NCI-H2029 (cell line): ENCODE measurements at regions not wholly inside any gene's neighbourhood (a gene's known extent, or its start where the extent isn't known, plus 50 kb on each side); places are given as distances from the start of the nearest gene placed in this dataset.

Source experiments
- DNase-seq: peaks from one replicate; lab custom pipeline; 2025; lab: John Stamatoyannopoulos, UW

DNA sequence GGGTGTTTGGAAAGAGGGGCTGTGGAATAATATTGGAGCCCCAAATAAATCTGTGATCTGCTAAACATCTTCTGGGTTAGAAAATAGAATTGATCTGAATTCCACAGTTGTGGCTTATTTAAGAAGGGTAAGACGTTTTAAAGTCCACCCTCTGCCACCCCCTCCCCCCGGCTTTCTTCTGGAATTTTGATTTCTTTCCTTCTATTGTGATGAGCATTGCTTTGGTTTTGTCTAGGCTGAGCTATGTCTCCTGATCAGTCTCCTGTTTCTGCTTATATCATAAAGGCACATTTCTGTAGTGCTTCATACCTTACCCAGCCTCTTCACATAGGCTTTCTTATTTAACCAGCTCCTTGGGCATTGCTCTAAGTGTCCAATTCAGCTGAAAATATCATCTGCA, 77.3 kb upstream of the SLC38A2 start:
- DNase-seq, result no peak

DNA sequence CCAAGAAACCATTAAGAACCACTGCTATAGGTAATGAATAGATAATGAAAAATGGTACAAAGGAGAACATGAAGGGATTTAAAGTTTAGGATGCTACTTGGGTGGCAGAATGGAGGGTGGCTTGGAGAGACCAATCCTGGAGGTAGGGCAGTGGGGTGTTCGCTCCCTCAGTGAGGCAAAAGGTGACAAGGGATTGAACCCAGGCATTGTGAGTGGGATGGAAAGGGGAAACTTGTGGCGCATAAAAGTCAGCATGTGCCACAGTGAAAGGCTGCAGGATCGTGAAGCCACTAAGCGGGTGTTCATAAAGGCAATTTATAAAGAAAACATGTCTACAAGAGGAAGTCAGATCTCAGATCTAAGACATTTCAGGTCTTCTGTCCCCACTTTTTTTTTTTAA, 76.7 kb upstream of the SLC38A2 start:
- no peak for DNase-seq

DNA sequence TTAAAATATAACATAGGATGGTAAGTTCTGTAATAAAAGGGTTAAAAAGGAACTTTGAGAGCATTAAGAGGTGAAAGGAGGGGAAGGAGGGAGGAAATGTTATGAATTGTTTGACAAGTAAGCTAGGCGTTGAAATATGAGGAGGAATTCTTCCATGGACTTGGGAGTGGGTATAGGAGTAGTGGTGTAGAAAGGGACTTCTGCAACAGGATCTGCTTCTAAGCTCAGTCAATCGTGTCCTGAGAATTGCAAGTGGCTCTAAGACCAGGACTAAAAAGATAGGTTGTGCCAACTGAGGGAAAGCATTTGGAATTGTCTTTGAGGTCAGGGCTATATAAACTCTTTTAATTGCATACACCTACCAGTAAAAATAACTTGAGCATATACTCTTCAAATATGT, 74.1 kb upstream of the SLC38A2 start:
- DNase-seq, result no peak

DNA sequence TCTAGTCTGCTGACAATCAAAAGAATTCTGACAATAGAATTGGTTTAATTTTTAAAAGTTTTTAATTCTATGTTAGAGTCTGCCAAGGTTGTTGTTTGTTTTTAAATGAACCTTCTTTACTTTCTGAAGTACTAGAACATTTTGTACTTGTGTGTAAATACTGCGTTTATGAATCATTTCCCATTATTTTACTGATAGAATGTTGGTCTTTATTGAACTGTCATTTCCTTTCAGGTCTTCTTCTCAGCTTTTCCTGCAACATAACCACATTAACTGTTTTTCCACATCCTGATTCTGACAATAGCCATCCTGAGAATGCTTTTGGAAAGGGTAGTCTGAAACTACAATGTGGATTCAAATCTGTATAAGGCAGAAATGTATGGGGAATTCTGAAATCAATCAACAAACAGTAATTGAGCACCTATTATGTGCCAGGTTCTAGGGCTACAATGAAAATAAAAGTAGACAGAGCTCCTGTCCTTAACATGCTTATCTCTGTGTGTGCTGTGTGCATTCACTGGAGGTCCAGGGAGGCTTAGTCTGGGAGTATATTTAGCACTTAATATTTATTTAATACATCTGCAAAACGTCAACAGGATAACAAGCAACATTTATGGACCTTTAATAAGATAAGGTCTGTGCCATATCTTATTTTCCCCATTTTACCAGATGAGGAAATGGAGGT, 73.1 kb upstream of the SLC38A2 start:
- DNase-seq, result no peak

DNA sequence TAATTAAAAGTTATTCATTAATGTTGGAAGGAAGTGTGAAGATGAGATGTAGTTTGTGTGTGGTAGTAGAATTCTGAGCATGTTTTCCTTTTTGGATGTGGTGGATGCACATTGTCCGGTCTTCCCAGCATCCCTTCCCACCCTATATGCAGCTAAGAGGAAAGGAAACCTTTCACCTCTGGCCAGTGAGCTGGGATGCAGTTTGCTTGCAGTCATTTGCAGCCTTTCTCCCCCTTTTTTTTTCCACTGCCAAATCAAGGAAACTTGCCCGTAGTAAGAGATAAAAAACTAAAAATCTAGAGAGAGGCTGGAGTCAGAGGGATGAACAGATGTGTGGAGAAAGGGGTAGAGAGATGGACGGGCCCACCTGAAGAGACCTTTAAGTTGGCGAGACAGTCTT, 72.5 kb upstream of the SLC38A2 start:
- no peak for DNase-seq

DNA sequence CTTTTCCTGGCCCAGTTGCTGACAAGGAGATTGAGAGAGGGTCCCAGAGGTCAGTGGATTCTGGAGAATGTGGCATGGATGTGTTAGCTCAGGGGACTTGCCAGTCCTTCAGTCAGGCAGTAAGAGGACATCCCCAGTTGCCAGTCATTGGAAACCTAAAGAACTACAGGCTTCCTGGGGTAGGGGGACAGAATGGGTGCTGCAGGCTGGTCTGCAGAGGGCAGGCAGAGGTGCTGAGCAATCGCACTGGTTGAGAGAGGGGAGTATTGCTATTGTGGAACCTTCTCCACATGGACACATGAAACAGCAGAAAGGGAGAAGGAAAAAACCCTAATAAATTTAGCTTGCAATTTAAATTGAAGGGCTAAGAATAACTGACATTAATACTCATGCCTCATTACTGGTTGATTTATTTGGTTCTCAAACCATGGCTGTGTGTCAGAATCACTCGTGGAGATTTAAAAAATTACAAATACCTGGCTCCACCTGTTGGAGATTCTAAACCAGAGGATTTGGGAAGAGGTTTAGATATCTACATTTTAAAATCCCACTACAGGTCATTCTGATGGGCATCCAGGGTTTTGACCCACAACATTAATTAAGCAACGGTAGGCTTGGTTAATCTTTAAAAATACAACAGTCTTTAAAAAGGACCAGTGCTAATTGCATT, 71.2 kb upstream of the SLC38A2 start:
- DNase-seq, result no peak

DNA sequence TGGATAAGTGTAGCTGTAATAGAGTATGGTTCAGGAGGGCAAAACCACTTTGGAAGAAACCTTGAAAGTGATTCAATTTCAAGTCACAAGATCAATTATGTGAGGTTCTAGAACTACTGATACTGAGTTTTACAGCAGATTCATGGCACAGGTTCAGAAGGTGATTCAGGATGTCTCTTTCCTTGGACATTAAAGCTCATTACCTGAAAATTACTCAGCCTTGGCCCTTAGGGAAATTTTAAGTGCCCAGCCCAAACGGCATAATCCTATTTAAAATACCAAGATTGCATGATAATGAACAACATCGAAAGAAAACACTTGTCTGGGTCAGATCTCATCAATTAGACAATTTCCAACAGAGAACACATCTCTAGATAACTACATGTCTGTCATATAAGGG, 70.2 kb upstream of the SLC38A2 start:
- DNase-seq, result no peak

DNA sequence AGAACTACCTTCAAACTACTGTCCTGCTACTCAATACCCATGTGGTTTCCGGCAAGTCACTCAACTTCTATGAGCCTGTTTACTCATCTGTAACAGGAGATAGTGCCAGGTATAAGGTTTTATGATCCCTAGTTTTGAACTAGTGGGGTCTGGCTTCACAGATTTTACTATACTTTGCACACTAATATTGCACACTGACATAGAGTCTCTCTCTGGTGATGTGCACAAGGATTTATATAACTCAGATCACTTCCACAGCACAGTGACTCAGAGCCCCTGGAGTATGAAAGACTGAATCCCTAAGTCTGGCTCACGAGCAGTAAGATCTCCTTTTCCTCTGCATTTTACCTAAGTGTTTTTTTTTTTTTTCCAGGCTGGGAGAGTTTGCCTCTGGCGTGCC, 69.7 kb upstream of the SLC38A2 start:
- no peak for DNase-seq

DNA sequence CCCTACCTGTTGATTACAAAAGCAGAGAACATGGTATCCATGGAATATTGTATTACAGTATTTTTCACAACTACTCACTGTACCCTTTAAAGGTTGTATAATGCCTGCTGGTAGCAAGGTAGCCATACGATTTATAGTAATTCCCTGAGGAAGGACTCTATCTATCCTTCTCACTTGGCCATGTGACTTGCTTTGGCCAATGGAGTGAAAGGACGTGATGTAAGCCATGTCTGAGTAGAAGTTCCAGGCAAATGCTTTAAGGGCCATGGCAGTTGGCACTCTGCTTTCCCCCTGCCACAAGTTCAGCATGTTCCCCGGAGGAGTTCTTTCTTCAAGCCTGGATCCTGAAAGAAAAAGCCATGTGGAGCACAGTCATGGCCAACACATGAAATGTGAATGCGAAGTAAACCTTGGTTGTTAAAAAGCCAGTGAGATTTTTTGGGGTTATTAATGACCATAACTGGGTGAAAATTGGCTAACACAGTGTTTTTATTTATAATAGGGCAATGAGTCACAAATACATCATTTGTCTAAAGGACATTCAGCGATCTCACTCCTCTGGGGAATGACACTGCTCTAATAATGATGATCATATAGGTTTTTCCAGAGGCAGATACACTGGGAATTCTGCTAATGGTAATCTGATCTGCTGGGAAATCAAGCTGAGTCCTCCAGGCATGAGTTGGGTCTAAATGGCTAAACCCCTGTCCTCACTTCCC, 67.4 kb upstream of the SLC38A2 start:
- no peak for DNase-seq

DNA sequence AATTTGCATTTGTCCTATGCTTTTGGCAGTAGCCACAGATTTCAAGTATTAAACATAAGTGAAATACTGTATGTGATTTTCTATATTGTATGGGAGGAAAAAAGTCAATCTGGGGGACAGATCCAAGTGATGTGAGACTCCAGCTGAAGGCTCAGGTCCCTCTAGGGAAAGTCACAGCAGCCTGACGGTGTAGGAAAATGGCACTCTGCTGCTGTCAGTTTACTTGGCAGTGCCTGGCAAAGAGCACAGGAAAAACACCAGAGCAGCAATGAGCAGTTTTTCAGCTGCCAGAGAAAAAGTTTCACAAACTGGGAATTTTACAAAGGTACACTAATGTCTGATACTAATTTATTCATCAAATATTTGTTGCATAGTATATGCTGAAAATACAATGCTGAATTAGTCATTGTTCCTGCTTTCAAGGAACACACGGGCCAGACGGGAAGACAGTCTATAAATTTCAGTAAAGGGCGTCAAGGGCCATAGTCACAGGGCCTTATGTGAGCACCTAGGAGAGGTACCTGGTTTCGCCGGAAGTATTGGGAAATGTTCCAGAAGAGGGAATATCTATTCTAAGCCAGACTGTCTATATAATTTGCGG, 66.2 kb upstream of the SLC38A2 start:
- no peak for DNase-seq

DNA sequence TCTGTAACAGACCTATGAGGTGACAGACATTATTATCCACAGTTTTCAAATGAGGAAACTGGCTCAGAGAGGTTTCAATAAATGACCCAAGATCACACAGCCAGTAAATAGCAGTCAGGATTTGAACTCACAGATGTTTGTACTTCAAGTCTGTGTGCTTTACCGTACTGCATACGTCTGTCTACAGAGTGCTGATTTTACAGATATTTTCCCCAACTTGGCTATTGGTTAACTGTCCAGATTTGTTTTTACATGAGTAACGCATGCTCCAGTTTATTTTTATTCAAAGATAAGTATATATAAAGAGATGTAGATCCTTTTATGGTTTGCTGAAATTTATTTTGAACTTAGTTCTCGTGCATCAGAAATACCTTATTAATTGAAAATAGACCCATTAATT, 65.7 kb upstream of the SLC38A2 start:
- no peak for DNase-seq

DNA sequence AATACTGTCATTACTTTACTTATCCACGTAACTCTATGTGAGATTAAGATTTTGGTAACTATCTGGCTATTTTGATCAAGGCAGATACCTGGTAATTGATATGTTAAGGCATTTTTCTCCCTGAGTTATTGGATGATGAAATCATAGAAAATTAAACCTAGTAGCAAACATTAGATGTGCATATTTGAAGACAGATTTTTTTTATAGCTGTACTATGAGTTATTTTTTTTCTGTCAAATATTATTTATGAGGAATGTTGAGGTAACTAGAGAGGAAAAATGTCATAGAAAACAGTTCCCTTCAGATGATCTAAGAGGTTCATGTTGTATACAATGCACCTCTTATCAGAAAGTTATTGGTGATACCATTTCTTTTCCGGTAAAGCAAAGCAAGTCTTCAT, 64.9 kb upstream of the SLC38A2 start:
- DNase-seq, result no peak

DNA sequence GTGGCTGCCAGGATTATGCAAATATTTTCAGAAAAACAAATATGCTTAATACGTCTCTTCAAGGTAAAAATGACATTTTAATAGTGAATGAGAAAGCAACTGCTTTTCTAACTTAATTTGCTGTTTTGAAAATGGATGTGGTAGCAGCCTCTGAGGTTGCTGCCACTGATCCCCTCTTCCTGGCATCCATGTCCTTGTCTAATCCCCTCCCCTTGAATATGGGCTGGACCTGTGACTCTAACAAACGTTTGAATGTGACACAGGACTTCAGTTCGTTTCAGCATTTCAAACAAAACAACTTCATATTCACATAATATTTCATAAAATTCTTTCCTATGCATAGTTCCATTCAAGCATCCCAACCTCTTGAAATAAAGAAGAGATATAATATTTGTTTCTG, 64.2 kb upstream of the SLC38A2 start:
- no peak for DNase-seq

DNA sequence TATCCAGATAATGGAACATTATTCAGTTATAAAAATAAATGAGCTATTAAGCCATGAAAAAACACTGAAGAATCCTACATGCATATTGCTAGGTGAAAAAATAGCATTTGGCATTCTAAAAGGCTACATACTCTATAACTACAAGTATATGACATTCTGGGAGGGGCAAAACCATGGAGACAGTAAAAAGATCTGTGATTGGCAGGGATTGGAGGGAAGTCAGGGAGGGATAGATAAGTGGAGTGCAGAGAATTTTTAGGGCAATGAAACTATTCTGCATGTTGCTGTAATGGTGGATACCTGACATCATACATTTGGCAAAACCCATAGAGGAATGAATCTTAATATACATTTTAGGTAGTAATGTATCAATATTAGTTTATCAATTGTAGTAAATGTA, 63.1 kb upstream of the SLC38A2 start:
- DNase-seq, result no peak

DNA sequence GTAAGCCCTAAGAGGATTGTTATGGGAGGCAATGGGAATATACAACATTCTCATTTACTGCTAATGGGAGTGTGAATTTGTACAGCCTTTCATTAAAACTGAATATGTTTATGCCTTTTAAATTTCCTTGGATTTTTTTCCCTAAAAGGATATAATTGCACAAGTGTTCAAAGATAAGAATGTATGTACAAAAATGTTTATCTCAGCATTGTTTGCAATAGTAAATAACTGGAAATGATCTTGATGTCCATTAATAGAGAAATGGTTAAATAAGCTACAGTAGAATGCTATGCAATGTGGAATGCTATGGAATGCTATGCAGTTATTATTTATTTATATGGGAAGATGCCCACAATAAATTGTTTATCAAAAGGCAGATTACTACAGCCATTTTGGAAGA, 62.5 kb upstream of the SLC38A2 start:
- DNase-seq, result no peak

DNA sequence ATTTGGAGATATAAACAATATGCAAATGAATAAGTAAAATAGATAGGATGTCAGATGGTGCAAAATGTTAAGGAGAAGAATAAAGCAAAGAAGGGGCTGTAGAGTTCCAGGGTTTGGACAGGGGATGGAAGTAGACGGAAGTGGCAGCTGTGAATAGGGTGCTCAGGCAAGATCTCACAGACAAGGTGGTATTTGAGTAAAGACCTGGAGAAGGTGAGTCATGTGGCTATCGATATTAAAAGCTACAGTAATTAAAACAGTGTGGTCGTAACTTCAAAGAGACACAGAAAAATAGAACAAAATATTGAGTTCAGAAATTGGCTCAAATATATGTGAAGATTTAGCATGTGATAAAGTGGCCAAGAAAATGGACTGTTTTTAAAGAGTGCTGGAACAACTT, 61.3 kb upstream of the SLC38A2 start:
- DNase-seq, result no peak

DNA sequence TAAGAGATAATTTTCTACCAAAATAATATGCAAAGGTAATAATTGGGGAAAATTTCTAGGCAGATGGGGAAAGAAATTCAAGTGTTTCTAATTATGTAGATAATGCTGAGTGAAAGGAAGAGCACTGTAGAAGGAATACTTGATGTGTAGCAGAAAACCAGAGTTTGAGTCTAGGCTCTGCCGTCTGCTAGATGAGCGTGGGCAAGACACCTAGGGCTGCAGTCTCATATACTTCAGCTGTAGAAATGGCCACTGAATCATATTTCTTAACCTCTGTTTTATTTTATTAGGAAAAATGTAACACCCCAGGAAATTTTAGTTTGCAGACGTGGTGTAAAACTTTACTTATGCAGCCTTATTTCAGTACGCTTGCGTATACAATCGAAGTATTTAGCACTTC, 59.8 kb upstream of the SLC38A2 start:
- DNase-seq, result no peak

DNA sequence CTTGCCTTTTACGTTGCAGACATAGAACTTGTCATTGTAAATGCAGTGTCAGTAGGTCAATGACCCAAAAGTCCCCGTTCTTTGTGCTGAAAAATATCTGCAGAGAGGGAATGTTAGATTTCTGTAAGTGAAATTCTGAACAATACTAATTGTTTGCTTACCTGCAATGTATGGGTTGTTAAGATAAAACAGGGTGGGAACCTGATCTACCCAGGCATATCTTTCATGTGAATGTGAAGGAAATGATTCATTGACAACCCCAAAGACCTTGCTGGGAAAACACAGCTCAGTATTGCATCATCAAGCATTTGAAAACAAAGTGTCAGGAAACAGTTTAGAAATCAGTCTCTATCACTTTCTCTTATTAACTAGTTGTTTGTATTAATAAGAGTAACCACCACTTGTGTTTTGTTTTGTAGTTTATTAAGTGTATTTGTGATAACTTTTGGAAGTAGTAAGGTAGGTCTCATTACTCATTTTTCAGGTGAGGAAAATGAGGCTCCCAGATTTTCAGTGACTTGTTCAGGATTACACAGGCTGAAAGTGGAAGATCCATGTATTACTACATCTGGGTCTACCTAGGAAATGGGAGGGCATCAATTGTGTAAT, 57.9 kb upstream of the SLC38A2 start:
- no peak for DNase-seq
